Pancreas (tissue), 10 donors: ENCODE measurements at regions not wholly inside any gene's neighbourhood (a gene's known extent, or its start where the extent isn't known, plus 50 kb on each side); places are given as distances from the start of the nearest gene placed in this dataset.
A peak's percentile ranks its signal among the peaks of the same experiment; 100 is the strongest.

Source experiments
- ATAC-seq, 4 donors: fragments of 200-7000 bp; cut with Tn5 transposase; one replicate each; pipeline versions ENCODE4 v1.8.0 to v1.9.1; 2020; ENCODE audit warnings: mild to moderate bottlenecking in 4 of 4, moderate library complexity in 4 of 4
- DNase-seq, 6 donors: peaks; one replicate each; pipeline ENCODE4 v3.0.0-alpha.2; 2020
- FAIRE-seq: peaks from 2 replicates; lab custom pipeline; 2012; peaks lifted over from hg19 to GRCh38; lab: Jason Lieb, UNC
- H3K27ac ChIP-seq, 4 donors: fragments of 200-600 bp; sonication (generic); 1 replicate in 3 of 4; 2 replicates in 1 of 4; pipeline versions ENCODE4 v1.5.0 to v1.8.0; 2020
- H3K27me3 ChIP-seq, 4 donors: fragments of 200-600 bp; one replicate each; pipeline ENCODE4 v1.8.0; 2021
- H3K36me3 ChIP-seq, 3 donors: fragments of 200-600 bp; sonication (generic) in 1 of 3; one replicate each; pipeline versions ENCODE4 v1.5.0 to v1.8.0; 2020 to 2021
- H3K4me1 ChIP-seq, 3 donors: fragments of 200-600 bp; one replicate each; pipeline ENCODE4 v1.8.0; 2021
- H3K4me3 ChIP-seq, 4 donors: fragments of 200-600 bp; sonication (generic) in 2 of 4; one replicate each; pipeline versions ENCODE4 v1.5.0 to v1.8.0; 2020 to 2021
- H3K9me3 ChIP-seq, 4 donors: fragments of 200-600 bp; one replicate each; pipeline ENCODE4 v1.8.0; 2021
- CTCF ChIP-seq, 4 donors: fragments of 200-600 bp; sonication (generic) in 3 of 4; IDR thresholded peaks; one replicate each; pipeline versions ENCODE4 v1.5.0 to v1.8.0; 2021; ENCODE audit warnings: antibody characterized with exemption in 4 of 4
- WGBS, 2 donors: extraction: QIAGEN DNeasy Blood & Tissue Kit; methylation state at CpG; one replicate each; pipeline ENCODE4 v1.1.7; 2013; 5-methylcytosine and 5-hydroxymethylcytosine counted together
- intact Hi-C, 3 donors: fragments of 100-400 bp; cut with DNase I; formaldehyde crosslinking; loops; one replicate each; pipeline versions ENCODE4 v1.11.1 to v1.14.2; 2022
- donor health status: healthy with polysubstance abuse.
- donor health status: DM: no; HTN: no; CAD: no; lungs with moderate emphysema.
- donor health status: DM: no; HTN: no; CAD: no.
- donor health status: control.
- donor health status: control.
- donor health status: Bipolar disorder and iron deficiency.
- donor health status: DM: yes; HTN: yes; CAD: no.
- donor health status: DM: no; HTN: no; CAD: no.
- donor health status: DM: no; HTN: no; CAD: no.
- donor health status: DM: yes; HTN: yes; CAD: no.

- H3K36me3 ChIP-seq: no peaks in the 10 kb centered on the region
- DNase-seq: no peak
- no peak overlapping the region for H3K27ac ChIP-seq
- no peak for ATAC-seq
- TF ChIP-seq CTCF (IDR thresholded peaks at IDR 0.05): no peak
- H3K27me3 ChIP-seq: no peaks in the 10 kb centered on the region
- 86% methylated on average over 3 of the region's 3 CpGs for whole genome bisulfite sequencing, 2 donors
- no peaks in the 10 kb centered on the region for H3K4me1 ChIP-seq
- no peaks in the 10 kb centered on the region for H3K9me3 ChIP-seq
- no peak for FAIRE-seq
- intact Hi-C loops: no loop called here
- H3K4me3 ChIP-seq: no peak overlapping the region
These were observed 302.7 kb upstream of the CHRNA7 start for GRCh38 chr15:31727612-31728011.

- no peaks in the 10 kb centered on the region for H3K9me3 ChIP-seq
- no peak overlapping the region for H3K4me3 ChIP-seq
- 58 to 67% methylated on average over 3 of the region's 3 CpGs for WGBS, 2 donors
- H3K27ac ChIP-seq: no peak overlapping the region
- DNase-seq (no peak), ATAC-seq (no peak), FAIRE-seq (no peak)
- no peaks in the 10 kb centered on the region for H3K27me3 ChIP-seq
- no peak for TF ChIP-seq CTCF (IDR thresholded peaks at IDR 0.05)
- H3K4me1 ChIP-seq: no peaks in the 10 kb centered on the region
- no peaks in the 10 kb centered on the region for H3K36me3 ChIP-seq
- intact Hi-C loops: no loop called here
These were observed 297.6 kb upstream of the CHRNA7 start for GRCh38 chr15:31732726-31733125.

- H3K27ac ChIP-seq: no peak overlapping the region
- FAIRE-seq: no peak
- 72 to 81% methylated on average over 4 of the region's 4 CpGs for WGBS, 2 donors
These were observed 296.9 kb upstream of the CHRNA7 start for GRCh38 chr15:31733424-31733823.

GRCh38 chr15:31740203-31740602 lies 290.1 kb upstream of the CHRNA7 start:
- DNase-seq: peak in 1 of 6 donors; percentile 15
- H3K27me3 ChIP-seq: no peaks in the 10 kb centered on the region
- intact Hi-C loops: no loop called here

More at GRCh38 chr15:31733424-31733823, 296.9 kb upstream of the CHRNA7 start:
- no peak for ATAC-seq
- H3K9me3 ChIP-seq: no peaks in the 10 kb centered on the region
- no peaks in the 10 kb centered on the region for H3K36me3 ChIP-seq
- H3K27me3 ChIP-seq: no peaks in the 10 kb centered on the region
- H3K4me1 ChIP-seq: no peaks in the 10 kb centered on the region
- intact Hi-C loops: no loop called here
- DNase-seq: no peak
- no peak overlapping the region for H3K4me3 ChIP-seq
- TF ChIP-seq CTCF (IDR thresholded peaks at IDR 0.05): no peak

GRCh38 chr15:31745841-31746240 lies 284.5 kb upstream of the CHRNA7 start:
- Histone ChIP-seq H3K4me3 (no peak overlapping the region), H3K9me3 (no peaks in the 10 kb centered on the region), H3K27me3 (no peaks in the 10 kb centered on the region), H3K4me1 (no peaks in the 10 kb centered on the region), H3K27ac (no peak overlapping the region), H3K36me3 (no peaks in the 10 kb centered on the region)
- no peak for TF ChIP-seq CTCF (IDR thresholded peaks at IDR 0.05)
- DNase-seq: no peak
- FAIRE-seq: no peak
- intact Hi-C loops: no loop called here
- no peak for ATAC-seq

More at GRCh38 chr15:31740203-31740602, 290.1 kb upstream of the CHRNA7 start:
- FAIRE-seq (no peak), ATAC-seq (no peak)
- H3K4me1 ChIP-seq: no peaks in the 10 kb centered on the region
- TF ChIP-seq CTCF (IDR thresholded peaks at IDR 0.05): no peak
- WGBS, 2 donors: 79 to 81% methylated on average over 9 of the region's 9 CpGs
- no peaks in the 10 kb centered on the region for H3K36me3 ChIP-seq
- H3K9me3 ChIP-seq: no peaks in the 10 kb centered on the region
- no peak overlapping the region for H3K4me3 ChIP-seq
- no peak overlapping the region for H3K27ac ChIP-seq
